HG02938 (cell line): ENCODE measurements at regions not wholly inside any gene's neighbourhood (a gene's known extent, or its start where the extent isn't known, plus 50 kb on each side); places are given as distances from the start of the nearest gene placed in this dataset.

Experiments used
- ATAC-seq: cut with Tn5 transposase; IDR thresholded peaks from one replicate; pipeline ENCODE4 v1.9.1; 2021; ENCODE audit warnings: mild to moderate bottlenecking, moderate library complexity; ENCODE audit not compliant: unreplicated experiment

DNA sequence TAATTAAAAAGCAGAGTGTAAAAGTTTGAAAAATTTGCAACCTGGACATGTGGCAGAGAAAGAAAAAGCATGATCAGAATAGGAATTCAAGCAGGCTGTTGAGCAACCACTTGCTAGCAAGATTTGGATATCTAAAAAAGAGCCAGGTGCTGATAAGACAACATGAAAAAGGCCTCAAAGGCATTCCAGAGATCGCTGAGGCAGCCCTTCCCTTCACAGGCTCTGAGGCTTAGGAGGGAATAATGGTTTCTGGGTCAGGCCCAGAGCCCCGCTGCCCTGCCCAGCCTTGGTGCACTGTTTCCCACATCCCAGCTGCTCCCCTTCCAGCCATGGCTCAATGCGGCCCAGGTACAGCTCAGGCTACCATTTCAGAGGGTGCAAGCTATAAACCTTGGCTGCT lies 64.1 kb upstream of the EEPD1 start:
- ATAC-seq: no peak

DNA sequence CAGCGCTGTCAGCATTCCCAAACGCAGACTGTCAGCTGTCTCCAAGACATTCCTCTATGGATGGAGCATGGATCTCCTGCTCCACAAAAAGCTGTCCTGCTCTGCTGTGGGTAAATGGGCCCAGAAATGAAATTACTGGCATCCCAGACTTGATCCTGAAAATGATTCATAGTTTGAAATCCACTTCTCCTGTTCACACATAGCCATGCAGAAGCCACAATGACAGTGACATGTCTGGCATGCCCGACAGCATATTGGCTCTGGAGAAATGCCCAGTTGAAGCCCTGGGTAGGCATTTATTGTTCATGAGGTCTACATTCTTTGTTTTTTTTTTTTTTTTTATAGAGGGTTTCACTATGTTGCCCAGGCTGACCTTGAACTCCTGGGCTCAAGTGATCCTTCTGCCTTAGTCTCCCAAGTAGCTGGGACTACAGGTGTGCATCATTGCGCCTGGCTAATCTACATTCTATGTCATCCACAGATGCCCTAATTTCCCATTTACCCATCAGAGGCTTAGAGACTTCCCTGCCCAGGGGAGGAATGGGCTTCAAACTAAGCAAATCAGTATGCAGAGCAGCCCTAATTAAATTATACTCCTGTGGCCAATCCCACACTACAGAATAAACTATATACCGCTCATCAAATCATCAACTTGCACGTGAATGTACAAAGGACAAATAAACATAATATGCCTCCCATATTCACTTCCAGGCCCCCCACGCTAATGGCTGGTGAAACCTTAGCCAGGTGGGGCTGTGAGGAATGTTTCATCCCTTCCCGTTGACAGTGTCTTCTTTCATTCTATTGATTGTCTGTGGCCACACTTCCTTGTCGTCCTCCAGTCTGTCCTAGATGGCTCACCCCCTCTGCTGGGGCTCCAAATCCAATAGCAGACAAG lies 61.8 kb upstream of the EEPD1 start:
- ATAC-seq: no peak

DNA sequence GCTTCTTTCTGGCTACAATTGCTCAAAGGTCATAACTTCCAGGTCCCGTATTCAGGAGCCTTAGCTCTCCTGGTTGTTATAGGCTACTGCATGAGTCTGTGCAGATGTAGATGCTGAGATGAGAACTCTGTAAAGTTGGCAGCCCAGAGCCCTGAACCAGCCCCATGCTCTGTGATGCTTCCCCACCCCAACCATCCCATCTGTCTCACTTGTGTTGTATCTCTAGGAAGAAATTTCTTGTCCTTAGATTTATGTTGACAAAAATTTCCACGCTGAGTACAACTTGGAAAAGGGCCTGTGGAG lies 61.2 kb upstream of the EEPD1 start:
- no peak for ATAC-seq

DNA sequence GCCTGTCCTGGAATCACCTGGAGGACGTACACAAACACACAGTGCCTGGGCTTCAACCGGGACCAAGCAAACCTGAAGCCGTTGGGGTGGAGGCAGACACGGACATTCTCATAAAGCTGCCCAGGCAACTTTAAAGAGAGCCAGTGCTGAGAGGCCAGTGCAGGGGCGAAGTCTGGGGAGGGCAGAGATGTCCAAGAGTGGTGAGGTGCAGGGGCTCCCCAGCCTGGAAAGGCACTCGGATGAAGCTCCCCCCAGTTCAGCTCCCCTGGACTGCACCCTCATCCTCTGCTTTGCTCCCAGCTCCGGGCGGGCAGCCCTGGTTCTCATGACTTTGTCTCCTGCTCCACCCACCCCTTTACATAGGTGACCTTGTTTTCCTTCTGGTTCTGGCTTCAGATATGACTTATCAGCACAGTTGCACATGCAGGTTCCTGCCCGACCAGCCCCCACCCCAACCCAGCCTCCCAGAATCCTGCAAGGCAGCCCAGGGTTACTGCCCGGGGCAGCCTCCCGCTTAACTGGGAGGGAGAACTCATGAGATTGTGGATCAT lies 60.8 kb upstream of the EEPD1 start:
- no peak for ATAC-seq

DNA sequence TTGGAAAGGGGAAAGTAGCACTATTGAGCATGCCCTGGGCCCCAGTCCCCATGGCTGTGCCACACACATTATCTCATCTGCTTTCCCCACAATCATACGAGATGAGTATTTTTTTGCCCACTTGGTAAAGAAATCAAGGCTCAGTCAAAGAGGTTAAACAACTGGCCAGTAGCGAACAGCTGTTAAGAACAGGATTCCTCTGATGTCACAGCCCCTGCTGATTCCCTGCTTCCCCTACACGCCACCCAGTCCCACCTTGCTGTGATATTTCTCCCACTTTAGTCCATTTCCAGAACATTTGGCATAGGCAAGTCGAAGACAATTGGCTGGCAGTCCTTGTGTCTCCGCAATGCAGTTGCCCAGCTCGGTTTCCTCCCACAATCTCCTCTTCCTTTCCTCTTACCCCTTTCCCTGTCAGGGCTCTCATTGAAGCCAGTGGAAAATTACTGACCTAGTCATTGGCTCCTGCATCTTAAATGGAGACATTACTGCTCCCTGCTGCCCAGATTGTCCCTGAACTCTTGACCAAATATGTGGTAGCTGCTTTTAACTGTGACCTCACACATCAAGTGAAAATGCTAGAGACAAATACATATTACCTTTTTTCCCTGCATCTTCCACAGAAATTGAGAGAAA lies 56.5 kb upstream of the EEPD1 start:
- no peak for ATAC-seq

DNA sequence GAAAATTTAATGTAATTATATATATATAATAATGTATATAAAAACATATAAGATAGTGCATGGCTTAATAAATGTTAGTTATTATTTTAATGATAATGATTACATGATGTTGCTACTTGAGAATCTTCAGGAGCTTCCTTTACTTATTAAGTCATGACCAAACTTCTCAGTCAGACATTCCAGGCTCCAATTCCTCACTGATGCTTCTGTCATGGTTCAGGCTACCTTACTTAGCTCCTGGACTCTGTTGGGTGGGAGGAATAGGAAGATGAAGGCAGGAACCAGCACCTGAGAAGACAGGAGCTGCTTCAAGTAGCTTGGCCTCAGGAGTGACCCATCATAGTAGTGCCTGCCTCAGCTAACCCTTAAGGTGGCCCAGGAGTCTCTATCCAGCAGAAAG lies 55.0 kb upstream of the EEPD1 start:
- no peak for ATAC-seq

DNA sequence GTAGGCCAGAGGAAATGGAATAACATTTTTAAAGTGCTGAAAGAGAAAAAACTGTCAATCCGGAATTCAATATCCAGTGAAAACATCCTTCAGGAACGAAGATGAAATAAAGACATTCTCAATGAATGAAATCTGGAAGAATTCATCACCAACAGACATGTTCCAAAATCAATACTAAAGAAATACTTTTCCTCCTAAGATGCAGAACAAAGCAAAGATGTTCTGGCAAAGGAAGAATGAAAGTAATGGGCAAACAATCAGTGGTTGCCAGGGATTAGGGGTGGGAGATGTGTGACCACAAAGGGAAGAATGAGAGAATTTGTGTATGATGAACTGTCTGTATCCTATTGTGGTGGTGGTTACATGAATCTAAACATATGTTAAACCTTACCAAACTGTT lies 52.8 kb upstream of the EEPD1 start:
- no peak for ATAC-seq

DNA sequence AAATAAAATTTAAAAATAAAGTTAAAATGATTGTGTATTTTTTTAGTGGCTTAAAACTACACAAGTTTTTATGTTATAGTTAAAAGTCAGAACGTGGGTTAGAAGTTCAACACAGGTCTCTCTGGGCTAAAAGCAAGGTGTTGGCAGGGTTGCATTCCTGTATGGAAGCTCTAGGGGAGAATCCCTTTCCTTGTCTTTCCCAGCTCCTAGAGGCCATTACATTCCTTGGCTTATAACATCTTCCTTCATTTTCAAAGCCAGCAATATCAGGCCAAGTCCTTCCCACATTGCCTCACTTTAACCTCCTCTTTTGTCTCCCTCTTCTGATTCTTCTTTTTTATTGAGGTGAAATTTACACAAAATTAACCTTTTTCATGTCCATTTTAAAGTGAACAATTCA lies 52.4 kb upstream of the EEPD1 start:
- ATAC-seq: no peak
